Hepatocyte (in vitro differentiated cells): ENCODE measurements at regions not wholly inside any gene's neighbourhood (a gene's known extent, or its start where the extent isn't known, plus 50 kb on each side); places are given as distances from the start of the nearest gene placed in this dataset.
"Not testable (repeated sequence)": the region's sequence is repeated elsewhere in the genome, so short reads cannot be mapped to it uniquely, and the experiment has no call there.

ENCODE experiments used
- DNase-seq: peaks from one replicate; pipeline ENCODE4 v3.0.0-alpha.2; 2016; ENCODE audit warnings: low spot score
- H2AFZ ChIP-seq: fragments of 200-600 bp; sonication (generic); 2 replicates; pipeline ENCODE4 v1.6.0; 2016; ENCODE audit warnings: antibody characterized with exemption, mild to moderate bottlenecking
- H3K27ac ChIP-seq: fragments of 200-600 bp; sonication (generic); 2 replicates; pipeline ENCODE4 v1.5.1; 2016; ENCODE audit warnings: mild to moderate bottlenecking
- H3K27me3 ChIP-seq: fragments of 200-600 bp; sonication (generic); 2 replicates; pipeline ENCODE4 v1.6.1; 2016
- H3K36me3 ChIP-seq: fragments of 200-600 bp; sonication (generic); replicated peaks from 2 replicates; pipeline ENCODE4 v1.5.1; 2016; ENCODE audit warnings: low read depth; ENCODE audit not compliant: insufficient read depth
- H3K4me1 ChIP-seq: fragments of 200-600 bp; sonication (generic); 2 replicates; pipeline ENCODE4 v1.5.1; 2016; ENCODE audit warnings: mild to moderate bottlenecking, moderate library complexity; ENCODE audit not compliant: insufficient read depth
- H3K4me2 ChIP-seq: fragments of 200-600 bp; sonication (generic); 2 replicates; pipeline ENCODE4 v1.6.0; 2016
- H3K4me3 ChIP-seq: fragments of 200-600 bp; sonication (generic); 2 replicates; pipeline ENCODE4 v1.5.1; 2016; ENCODE audit warnings: mild to moderate bottlenecking
- H3K79me2 ChIP-seq: fragments of 200-600 bp; sonication (generic); 2 replicates; pipeline ENCODE4 v1.6.0; 2017; ENCODE audit warnings: mild to moderate bottlenecking
- H3K9me2 ChIP-seq: fragments of 200-600 bp; sonication (generic); replicated peaks from 2 replicates; pipeline ENCODE4 v1.6.0; 2017; ENCODE audit warnings: mild to moderate bottlenecking; ENCODE audit not compliant: insufficient read depth
- H3K9me3 ChIP-seq: fragments of 200-600 bp; sonication (generic); 2 replicates; pipeline ENCODE4 v1.5.1; 2016; ENCODE audit warnings: low read depth, mild to moderate bottlenecking
- H4K20me1 ChIP-seq: fragments of 200-600 bp; sonication (generic); 2 replicates; pipeline ENCODE4 v1.6.0; 2016; ENCODE audit warnings: mild to moderate bottlenecking; ENCODE audit not compliant: insufficient read depth, poor library complexity, severe bottlenecking
- CTCF ChIP-seq: fragments of 200-600 bp; sonication (generic); IDR thresholded peaks from 2 replicates; pipeline ENCODE4 v1.5.1; 2016; ENCODE audit warnings: antibody characterized with exemption, mild to moderate bottlenecking; ENCODE audit not compliant: poor library complexity
- EZH2 ChIP-seq: fragments of 200-600 bp; sonication (generic); IDR thresholded peaks from 2 replicates; pipeline ENCODE4 v1.6.1; 2016; ENCODE audit warnings: antibody characterized with exemption, mild to moderate bottlenecking, borderline replicate concordance
- EZH2phosphoT487 ChIP-seq: fragments of 200-600 bp; sonication (generic); IDR thresholded peaks from one replicate; pipeline ENCODE4 v1.6.1; 2018; ENCODE audit warnings: antibody characterized with exemption, mild to moderate bottlenecking, low read depth, moderate library complexity; ENCODE audit not compliant: unreplicated experiment, severe bottlenecking
- WGBS: methylation state at CpG from one replicate; pipeline ENCODE4 v1.1.6; 2016; ENCODE audit warnings: low lambda C conversion rate; ENCODE audit errors: missing lambda C conversion rate; 5-methylcytosine and 5-hydroxymethylcytosine counted together

GRCh38 chr10:77726301-77726700 lies 88.7 kb upstream of the KCNMA1 start:
- no peaks in the 10 kb centered on the region for H4K20me1 ChIP-seq
- H3K27ac ChIP-seq: no peak overlapping the region
- no peaks in the 10 kb centered on the region for H3K79me2 ChIP-seq
- no peak for DNase-seq
- H3K27me3 ChIP-seq: no peaks in the 10 kb centered on the region
- H3K4me1 ChIP-seq: peaks cover 6% of the 10 kb centered on the region
- TF ChIP-seq EZH2phosphoT487: no peak
- 94% methylated on average over 1 of the region's 1 CpG for WGBS
- H3K36me3 ChIP-seq: no peaks in the 10 kb centered on the region
- no peak overlapping the region for H2AFZ ChIP-seq
- no peak overlapping the region for H3K4me3 ChIP-seq
- no peaks in the 10 kb centered on the region for H3K9me2 ChIP-seq
- H3K9me3 ChIP-seq: no peaks in the 10 kb centered on the region
- H3K4me2 ChIP-seq: no peak overlapping the region

GRCh38 chr10:77724820-77725219 lies 87.2 kb upstream of the KCNMA1 start:
- Histone ChIP-seq H3K4me2 (no peak overlapping the region), H2AFZ (no peak overlapping the region), H3K9me2 (no peaks in the 10 kb centered on the region), H3K27ac (no peak overlapping the region), H3K36me3 (no peaks in the 10 kb centered on the region), H4K20me1 (no peaks in the 10 kb centered on the region), H3K4me3 (no peak overlapping the region), H3K27me3 (no peaks in the 10 kb centered on the region), H3K9me3 (no peaks in the 10 kb centered on the region), H3K4me1 (peaks cover 6% of the 10 kb centered on the region), H3K79me2 (no peaks in the 10 kb centered on the region)
- DNase-seq: no peak
- TF ChIP-seq EZH2phosphoT487 (no peak), EZH2 (no peak)
- WGBS: 100% methylated on average over 2 of the region's 2 CpGs

- Histone ChIP-seq H3K27me3 (no peaks in the 10 kb centered on the region), H3K79me2 (no peaks in the 10 kb centered on the region), H3K36me3 (no peaks in the 10 kb centered on the region), H3K9me3 (no peaks in the 10 kb centered on the region), H4K20me1 (no peaks in the 10 kb centered on the region), H3K4me3 (no peak overlapping the region), H3K9me2 (no peaks in the 10 kb centered on the region), H3K4me1 (peaks cover 6% of the 10 kb centered on the region), H3K27ac (peak overlapping the region; percentile 60), H3K4me2 (peak overlapping the region; percentile 11), H2AFZ (no peak overlapping the region)
- TF ChIP-seq EZH2 (no peak), EZH2phosphoT487 (no peak), CTCF (no peak)
- no peak for DNase-seq
- WGBS: 47% methylated on average over 5 of the region's 5 CpGs
Measured at GRCh38 chr10:77723376-77723775, 85.8 kb upstream of the KCNMA1 start.

GRCh38 chr10:77722956-77723355 lies 85.3 kb upstream of the KCNMA1 start:
- H3K27ac ChIP-seq: peak overlapping the region; percentile 60
- H3K9me2 ChIP-seq, H3K9me3 ChIP-seq, H3K4me3 ChIP-seq, H4K20me1 ChIP-seq, DNase-seq, H3K4me1 ChIP-seq, H2AFZ ChIP-seq, H3K79me2 ChIP-seq, H3K27me3 ChIP-seq, H3K36me3 ChIP-seq: not testable (repeated sequence)
- WGBS: 12% methylated on average over 3 of the region's 3 CpGs
- H3K4me2 ChIP-seq: peak overlapping the region; percentile 11

- no peak for DNase-seq
- no peak for TF ChIP-seq EZH2
- no peak for TF ChIP-seq EZH2phosphoT487
- no peak for TF ChIP-seq CTCF
Measured at GRCh38 chr10:77721815-77722214, 84.2 kb upstream of the KCNMA1 start.

More at GRCh38 chr10:77721815-77722214, 84.2 kb upstream of the KCNMA1 start:
- H3K79me2 ChIP-seq: no peaks in the 10 kb centered on the region
- H3K4me1 ChIP-seq: peaks cover 6% of the 10 kb centered on the region
- no peaks in the 10 kb centered on the region for H3K9me2 ChIP-seq
- H3K36me3 ChIP-seq: no peaks in the 10 kb centered on the region
- H2AFZ ChIP-seq: no peak overlapping the region
- WGBS: 79% methylated on average over 3 of the region's 3 CpGs
- H3K27ac ChIP-seq: no peak overlapping the region
- no peaks in the 10 kb centered on the region for H3K27me3 ChIP-seq
- no peak overlapping the region for H3K4me2 ChIP-seq
- H4K20me1 ChIP-seq: no peaks in the 10 kb centered on the region
- H3K9me3 ChIP-seq: no peaks in the 10 kb centered on the region
- H3K4me3 ChIP-seq: no peak overlapping the region
